Activated CD8-positive, alpha-beta T cell treated with anti-CD3 and anti-CD28 coated beads for 36 hours (primary cell): ENCODE measurements at regions not wholly inside any gene's neighbourhood (a gene's known extent, or its start where the extent isn't known, plus 50 kb on each side); places are given as distances from the start of the nearest gene placed in this dataset.
"Not testable (repeated sequence)": the region's sequence is repeated elsewhere in the genome, so short reads cannot be mapped to it uniquely, and the experiment has no call there.

ENCODE experiments used
- ATAC-seq: fragments of 200-7000 bp; cut with Tn5 transposase; one replicate; pipeline ENCODE4 v1.10.0; 2021; ENCODE audit warnings: mild to moderate bottlenecking, moderate library complexity
- CTCF ChIA-PET: fragments of 350-600 bp; sonication (Branson Sonifier 250); formaldehyde crosslinking; loops from one replicate; lab custom pipeline; 2021; ENCODE audit warnings: antibody characterized with exemption; lab: Charles Lee
- POLR2A ChIA-PET: fragments of 350-600 bp; sonication (Branson Sonifier 250); formaldehyde crosslinking; loops from one replicate; lab custom pipeline; 2021; ENCODE audit warnings: antibody characterized with exemption; lab: Charles Lee
- DNase-seq: peaks from one replicate; pipeline ENCODE4 v3.0.0-alpha.2; 2020
- H3K27ac Mint-ChIP-seq: one replicate; pipeline ENCODE4 v1.8.0; 2021; ENCODE audit warnings: mild to moderate bottlenecking, mixed read lengths
- H3K27me3 Mint-ChIP-seq: one replicate; pipeline ENCODE4 v1.8.0; 2021; ENCODE audit warnings: mixed read lengths
- H3K36me3 Mint-ChIP-seq: one replicate; pipeline ENCODE4 v1.8.0; 2021; ENCODE audit warnings: low read depth, mixed read lengths
- H3K4me1 Mint-ChIP-seq: one replicate; pipeline ENCODE4 v1.8.0; 2021; ENCODE audit warnings: low read depth, mixed read lengths
- H3K4me3 Mint-ChIP-seq: one replicate; pipeline ENCODE4 v1.8.0; 2021; ENCODE audit warnings: mild to moderate bottlenecking, moderate library complexity, mixed read lengths
- H3K9me3 Mint-ChIP-seq: one replicate; pipeline ENCODE4 v1.8.0; 2021; ENCODE audit warnings: mixed read lengths
- intact Hi-C: fragments of 100-400 bp; cut with micrococcal nuclease; formaldehyde crosslinking; loops from one replicate; pipeline ENCODE4 v1.10.0; 2022
- TF ChIP-seq, protein P1 (sequence below): fragments of 200-600 bp; IDR thresholded peaks from one replicate; pipeline ENCODE4 v1.8.0; 2022; ENCODE audit warnings: antibody characterized with exemption, mild to moderate bottlenecking

DNA sequence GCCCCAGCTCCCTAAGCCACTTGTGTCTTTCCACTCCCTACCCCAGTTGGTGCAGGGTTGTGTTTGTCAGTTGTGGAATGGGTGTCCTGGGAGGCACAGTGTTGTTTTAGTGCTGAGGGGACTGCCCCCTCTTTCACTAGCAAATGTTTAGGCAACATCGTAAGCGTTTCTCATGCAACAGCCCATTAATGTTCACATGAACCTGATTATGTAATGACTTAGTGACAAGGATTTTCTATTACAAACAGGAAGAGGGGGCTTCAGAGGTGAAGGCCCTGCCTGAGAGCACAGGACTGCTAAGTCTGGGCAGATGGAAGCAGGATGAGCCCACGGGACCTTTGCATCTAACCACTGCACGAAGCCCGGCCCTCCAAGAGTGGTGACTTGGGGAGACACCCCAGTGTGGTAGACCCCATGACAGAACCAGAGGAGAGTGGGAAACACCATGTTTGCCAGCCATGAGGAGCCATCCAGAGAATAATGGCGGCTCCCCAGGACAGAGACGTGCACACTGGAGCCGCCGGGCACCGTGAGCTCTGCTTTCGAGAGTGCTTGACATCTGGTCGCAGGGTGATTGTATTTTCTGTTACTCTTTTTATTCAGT is 339.7 kb downstream of the THBS2 start:
- Mint-ChIP-seq H3K36me3 (no peaks in the 10 kb centered on the region), H3K27ac (no peak overlapping the region), H3K4me3 (no peak overlapping the region), H3K27me3 (no peaks in the 10 kb centered on the region), H3K4me1 (no peaks in the 10 kb centered on the region), H3K9me3 (no peaks in the 10 kb centered on the region)
- TF ChIP-seq, protein P1, sequence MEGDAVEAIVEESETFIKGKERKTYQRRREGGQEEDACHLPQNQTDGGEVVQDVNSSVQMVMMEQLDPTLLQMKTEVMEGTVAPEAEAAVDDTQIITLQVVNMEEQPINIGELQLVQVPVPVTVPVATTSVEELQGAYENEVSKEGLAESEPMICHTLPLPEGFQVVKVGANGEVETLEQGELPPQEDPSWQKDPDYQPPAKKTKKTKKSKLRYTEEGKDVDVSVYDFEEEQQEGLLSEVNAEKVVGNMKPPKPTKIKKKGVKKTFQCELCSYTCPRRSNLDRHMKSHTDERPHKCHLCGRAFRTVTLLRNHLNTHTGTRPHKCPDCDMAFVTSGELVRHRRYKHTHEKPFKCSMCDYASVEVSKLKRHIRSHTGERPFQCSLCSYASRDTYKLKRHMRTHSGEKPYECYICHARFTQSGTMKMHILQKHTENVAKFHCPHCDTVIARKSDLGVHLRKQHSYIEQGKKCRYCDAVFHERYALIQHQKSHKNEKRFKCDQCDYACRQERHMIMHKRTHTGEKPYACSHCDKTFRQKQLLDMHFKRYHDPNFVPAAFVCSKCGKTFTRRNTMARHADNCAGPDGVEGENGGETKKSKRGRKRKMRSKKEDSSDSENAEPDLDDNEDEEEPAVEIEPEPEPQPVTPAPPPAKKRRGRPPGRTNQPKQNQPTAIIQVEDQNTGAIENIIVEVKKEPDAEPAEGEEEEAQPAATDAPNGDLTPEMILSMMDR, result no peak
- DNase-seq, result no peak
- ChIA-PET POLR2A (no interaction called here), CTCF (no interaction called here)
- intact Hi-C loops, result no loop called here
- no peak for ATAC-seq

DNA sequence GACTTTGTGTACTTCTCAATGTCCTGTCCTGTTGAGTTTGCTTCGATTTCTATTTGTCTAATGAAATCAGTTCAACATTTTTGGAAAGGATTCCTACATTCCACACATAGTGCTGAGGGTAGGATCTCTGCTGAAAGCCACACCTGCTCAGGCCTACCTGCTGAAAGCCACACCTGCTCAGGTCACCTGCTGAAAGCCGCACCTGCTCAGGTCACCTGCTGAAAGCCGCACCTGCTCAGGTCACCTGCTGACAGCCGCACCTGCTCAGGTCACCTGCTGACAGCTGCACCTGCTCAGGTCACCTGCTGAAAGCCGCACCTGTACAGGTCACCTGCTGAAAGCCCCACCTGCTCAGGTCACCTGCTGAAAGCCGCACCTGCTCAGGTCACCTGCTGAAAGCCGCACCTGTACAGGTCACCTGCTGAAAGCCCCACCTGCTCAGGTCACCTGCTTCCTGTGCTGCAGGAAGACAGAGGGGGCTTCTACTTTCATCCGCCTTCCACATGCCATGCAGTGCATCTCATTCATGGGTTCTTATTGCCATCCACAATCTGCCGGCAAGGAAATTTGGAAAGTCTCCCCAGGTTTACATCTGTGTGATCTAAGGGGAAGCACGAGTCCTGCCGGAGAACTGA is 340.3 kb downstream of the THBS2 start:
- H3K27ac Mint-ChIP-seq, H3K4me3 Mint-ChIP-seq, CTCF ChIA-PET, H3K27me3 Mint-ChIP-seq, ATAC-seq, POLR2A ChIA-PET, H3K36me3 Mint-ChIP-seq, H3K9me3 Mint-ChIP-seq, H3K4me1 Mint-ChIP-seq, DNase-seq, intact Hi-C loops: not testable (repeated sequence)

DNA sequence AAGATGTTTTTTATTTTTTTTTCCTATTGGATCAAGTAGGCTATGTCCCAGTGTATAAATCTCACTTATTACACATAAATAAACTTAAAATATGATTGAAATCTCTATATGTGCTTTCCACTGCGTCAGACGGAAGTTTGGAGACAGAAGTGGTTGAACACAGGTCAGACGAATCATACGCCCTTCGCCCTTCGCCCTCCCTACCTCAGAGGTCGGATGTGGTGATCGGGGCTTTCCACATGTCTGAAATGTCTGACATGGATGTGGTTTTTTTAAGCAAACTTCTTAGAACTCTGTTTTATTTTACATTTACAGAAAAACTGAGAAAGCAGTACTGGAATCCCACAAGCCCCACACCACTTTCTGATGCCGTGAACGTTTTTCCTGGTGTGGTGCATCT is 344.4 kb downstream of the THBS2 start:
- Mint-ChIP-seq H3K4me3 (no peak overlapping the region), H3K27ac (no peak overlapping the region), H3K9me3 (no peaks in the 10 kb centered on the region), H3K27me3 (no peaks in the 10 kb centered on the region), H3K36me3 (no peaks in the 10 kb centered on the region), H3K4me1 (peaks cover 5% of the 10 kb centered on the region)
- TF ChIP-seq, protein P1, result no peak
- POLR2A ChIA-PET, result no interaction called here
- ATAC-seq (no peak), DNase-seq (peak; percentile 6)
- CTCF ChIA-PET, result no interaction called here
- intact Hi-C loops, result no loop called here

DNA sequence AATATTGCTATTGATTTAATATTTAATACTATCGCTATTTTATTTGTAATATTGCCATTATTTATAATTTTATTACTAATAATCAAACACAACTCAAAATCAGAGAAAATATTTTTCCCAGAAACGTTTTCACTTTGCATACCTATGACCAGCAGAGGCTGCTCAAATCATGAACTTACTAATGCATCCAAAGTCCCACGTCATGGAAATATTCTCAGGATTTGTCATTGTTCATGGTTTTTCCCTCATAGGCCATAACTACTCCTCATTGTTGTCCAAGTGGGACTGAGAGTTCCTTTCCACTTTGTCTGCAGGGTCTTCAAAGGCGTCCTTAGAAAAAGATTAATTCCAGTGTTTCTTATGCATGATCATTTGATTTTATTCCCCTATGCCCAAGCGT is 344.8 kb downstream of the THBS2 start:
- TF ChIP-seq, protein P1, result no peak
- H3K4me3 Mint-ChIP-seq, result no peak overlapping the region
- H3K36me3 Mint-ChIP-seq, result no peaks in the 10 kb centered on the region
- ChIA-PET CTCF (no interaction called here), POLR2A (no interaction called here)
- no peak overlapping the region for H3K27ac Mint-ChIP-seq
- ATAC-seq, result no peak
- intact Hi-C loops, result no loop called here
- no peaks in the 10 kb centered on the region for H3K9me3 Mint-ChIP-seq
- no peaks in the 10 kb centered on the region for H3K27me3 Mint-ChIP-seq
- DNase-seq, result no peak
- peaks cover 5% of the 10 kb centered on the region for H3K4me1 Mint-ChIP-seq

DNA sequence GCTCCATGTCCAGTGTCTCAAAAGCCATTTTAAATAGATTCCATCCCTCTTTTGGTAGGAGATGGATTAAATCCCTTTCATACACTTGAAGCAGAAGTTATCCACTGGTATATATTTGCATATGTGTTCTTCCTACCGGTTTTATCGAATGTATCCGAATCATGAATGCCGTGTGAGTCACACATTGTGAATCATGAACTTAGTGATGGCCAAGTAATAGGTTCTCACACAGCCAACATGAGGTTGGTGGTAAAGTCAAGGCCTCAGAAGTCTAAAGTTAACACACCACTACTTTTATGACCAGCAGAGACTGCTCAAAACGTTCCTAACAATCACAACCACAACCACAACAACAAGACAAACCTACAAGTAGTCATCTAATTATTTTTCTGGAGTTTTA is 345.5 kb downstream of the THBS2 start:
- ATAC-seq, result no peak
- intact Hi-C loops, result no loop called here
- no peak overlapping the region for H3K27ac Mint-ChIP-seq
- no peaks in the 10 kb centered on the region for H3K36me3 Mint-ChIP-seq
- TF ChIP-seq, protein P1, result no peak
- ChIA-PET CTCF (no interaction called here), POLR2A (no interaction called here)
- H3K9me3 Mint-ChIP-seq, result no peaks in the 10 kb centered on the region
- H3K4me1 Mint-ChIP-seq, result peaks cover 5% of the 10 kb centered on the region
- no peak overlapping the region for H3K4me3 Mint-ChIP-seq
- no peaks in the 10 kb centered on the region for H3K27me3 Mint-ChIP-seq
- no peak for DNase-seq
